ENCODE measurements at regions not wholly inside any gene's neighbourhood (a gene's known extent, or its start where the extent isn't known, plus 50 kb on each side); places are given as distances from the start of the nearest gene placed in this dataset.

- ChIA-PET CTCF (ENCODE audit: unreplicated experiment) (no interaction called here), POLR2A (interaction anchor here (0.6 kb wide), 1 partner anchor 349 kb away, joined by 3 read pairs; no protein-coding TSS in a partner anchor)
- BruUV-seq (replicated peaks): no TSS peak
- Histone ChIP-seq H4K20me1 (ENCODE audit: insufficient read depth, low read length) (no peaks in the 10 kb centered on the region), H2AFZ (ENCODE audit: low read length) (no peak overlapping the region), H3K9me3 (ENCODE audit: low read length) (no peaks in the 10 kb centered on the region), H3K79me2 (ENCODE audit: insufficient read depth, low read depth, low read length) (no peaks in the 10 kb centered on the region), H3K36me3 (ENCODE audit: insufficient read depth, low read length) (no peaks in the 10 kb centered on the region), H3K4me3 (ENCODE audit: low read depth, low read length, poor library complexity, severe bottlenecking) (no peak overlapping the region), H3K27ac (ENCODE audit: low read depth, low read length, poor library complexity, severe bottlenecking) (no peak overlapping the region), H3K9me2 (ENCODE audit: insufficient read depth, low read length) (no peaks in the 10 kb centered on the region), H3K4me2 (ENCODE audit: low read length) (no peak overlapping the region), H3K4me1 (ENCODE audit: insufficient read depth, low read length, poor library complexity, severe bottlenecking) (no peaks in the 10 kb centered on the region)
- no peak for DNase-seq (ENCODE audit: low spot score)
- TF ChIP-seq EZH2phosphoT487 (IDR thresholded peaks at IDR 0.05; ENCODE audit: borderline replicate concordance, low read depth, low read length): no peak
- no peak for TF ChIP-seq CTCF (conservative IDR thresholded peaks at IDR 0.05; ENCODE audit: low read length)
- intact Hi-C loops (cut with micrococcal nuclease; ENCODE audit: unreplicated experiment): no loop called here
These were observed 212.5 kb upstream of the CPHXL start for GRCh38 chr16:75938818-75939217.

GRCh38 chr16:75942351-75942750 lies 216.1 kb upstream of the CPHXL start:
- H3K79me2 ChIP-seq (ENCODE audit: insufficient read depth, low read depth, low read length): no peaks in the 10 kb centered on the region
- H3K9me3 ChIP-seq (ENCODE audit: low read length): no peaks in the 10 kb centered on the region
- no peak overlapping the region for H2AFZ ChIP-seq (ENCODE audit: low read length)
- no peak overlapping the region for H3K4me2 ChIP-seq (ENCODE audit: low read length)
- H3K27ac ChIP-seq (ENCODE audit: low read depth, low read length, poor library complexity, severe bottlenecking): no peak overlapping the region
- no peaks in the 10 kb centered on the region for H4K20me1 ChIP-seq (ENCODE audit: insufficient read depth, low read length)
- DNase-seq (ENCODE audit: low spot score): no peak
- no TSS peak for BruUV-seq (replicated peaks)
- CTCF ChIA-PET (ENCODE audit: unreplicated experiment): no interaction called here
- no peak for TF ChIP-seq CTCF (conservative IDR thresholded peaks at IDR 0.05; ENCODE audit: low read length)
- no peak for TF ChIP-seq EZH2phosphoT487 (IDR thresholded peaks at IDR 0.05; ENCODE audit: borderline replicate concordance, low read depth, low read length)
- H3K4me1 ChIP-seq (ENCODE audit: insufficient read depth, low read length, poor library complexity, severe bottlenecking): no peaks in the 10 kb centered on the region
- no peak overlapping the region for H3K4me3 ChIP-seq (ENCODE audit: low read depth, low read length, poor library complexity, severe bottlenecking)
- H3K9me2 ChIP-seq (ENCODE audit: insufficient read depth, low read length): no peaks in the 10 kb centered on the region
- intact Hi-C loops (cut with micrococcal nuclease; ENCODE audit: unreplicated experiment): loop anchor here (5.0 kb wide), 1 partner anchor 140 kb away; no protein-coding TSS in a partner anchor
- POLR2A ChIA-PET: no interaction called here
- no peaks in the 10 kb centered on the region for H3K36me3 ChIP-seq (ENCODE audit: insufficient read depth, low read length)

- H2AFZ ChIP-seq (ENCODE audit: low read length): no peak overlapping the region
- no TSS peak for BruUV-seq (replicated peaks)
- H3K36me3 ChIP-seq (ENCODE audit: insufficient read depth, low read length): no peaks in the 10 kb centered on the region
- ChIA-PET POLR2A (no interaction called here), CTCF (ENCODE audit: unreplicated experiment) (no interaction called here)
- no peaks in the 10 kb centered on the region for H3K4me1 ChIP-seq (ENCODE audit: insufficient read depth, low read length, poor library complexity, severe bottlenecking)
- no peaks in the 10 kb centered on the region for H3K79me2 ChIP-seq (ENCODE audit: insufficient read depth, low read depth, low read length)
- no peak overlapping the region for H3K4me2 ChIP-seq (ENCODE audit: low read length)
- H4K20me1 ChIP-seq (ENCODE audit: insufficient read depth, low read length): no peaks in the 10 kb centered on the region
- no peaks in the 10 kb centered on the region for H3K9me2 ChIP-seq (ENCODE audit: insufficient read depth, low read length)
- H3K9me3 ChIP-seq (ENCODE audit: low read length): no peaks in the 10 kb centered on the region
- TF ChIP-seq EZH2phosphoT487 (IDR thresholded peaks at IDR 0.05; ENCODE audit: borderline replicate concordance, low read depth, low read length) (no peak), CTCF (conservative IDR thresholded peaks at IDR 0.05; ENCODE audit: low read length) (no peak)
- H3K4me3 ChIP-seq (ENCODE audit: low read depth, low read length, poor library complexity, severe bottlenecking): no peak overlapping the region
- H3K27ac ChIP-seq (ENCODE audit: low read depth, low read length, poor library complexity, severe bottlenecking): no peak overlapping the region
- no peak for DNase-seq (ENCODE audit: low spot score)
- intact Hi-C loops (cut with micrococcal nuclease; ENCODE audit: unreplicated experiment): loop anchor here (5.0 kb wide), 1 partner anchor 141 kb away; no protein-coding TSS in a partner anchor
These were observed 216.6 kb upstream of the CPHXL start for GRCh38 chr16:75942936-75943335.
